Left ventricle myocardium inferior (tissue), 1 donor: ENCODE measurements at regions not wholly inside any gene's neighbourhood (a gene's known extent, or its start where the extent isn't known, plus 50 kb on each side); places are given as distances from the start of the nearest gene placed in this dataset.
"Not testable (repeated sequence)": the region's sequence is repeated elsewhere in the genome, so short reads cannot be mapped to it uniquely, and the experiment has no call there.

ENCODE experiments used
- DNase-seq: peaks from one replicate; pipeline ENCODE4 v3.0.0-alpha.2; 2020
- H3K27ac ChIP-seq: fragments of 200-600 bp; replicated peaks from 2 replicates; pipeline ENCODE4 v1.8.0; 2021
- H3K27me3 ChIP-seq: fragments of 200-600 bp; 2 replicates; pipeline ENCODE4 v1.8.0; 2021; ENCODE audit warnings: low read depth
- H3K36me3 ChIP-seq: fragments of 200-600 bp; 2 replicates; pipeline ENCODE4 v1.8.0; 2021
- H3K4me1 ChIP-seq: fragments of 200-600 bp; 2 replicates; pipeline ENCODE4 v1.8.0; 2021
- H3K4me3 ChIP-seq: fragments of 200-600 bp; 2 replicates; pipeline ENCODE4 v1.8.0; 2021; ENCODE audit warnings: mild to moderate bottlenecking, moderate library complexity
- H3K9me3 ChIP-seq: fragments of 200-600 bp; replicated peaks from 2 replicates; pipeline ENCODE4 v1.8.0; 2021
- intact Hi-C: fragments of 100-400 bp; cut with micrococcal nuclease; formaldehyde crosslinking; loops from one replicate; pipeline ENCODE4 v1.11.0; 2022
- TF ChIP-seq, protein P1 (sequence below): fragments of 200-600 bp; IDR thresholded peaks from 2 replicates; pipeline ENCODE4 v1.8.0; 2021; ENCODE audit warnings: antibody characterized with exemption, mild to moderate bottlenecking, borderline replicate concordance
- donor health status: DM: no; HTN: yes; CAD: no; lungs with severe emphysema.

DNA sequence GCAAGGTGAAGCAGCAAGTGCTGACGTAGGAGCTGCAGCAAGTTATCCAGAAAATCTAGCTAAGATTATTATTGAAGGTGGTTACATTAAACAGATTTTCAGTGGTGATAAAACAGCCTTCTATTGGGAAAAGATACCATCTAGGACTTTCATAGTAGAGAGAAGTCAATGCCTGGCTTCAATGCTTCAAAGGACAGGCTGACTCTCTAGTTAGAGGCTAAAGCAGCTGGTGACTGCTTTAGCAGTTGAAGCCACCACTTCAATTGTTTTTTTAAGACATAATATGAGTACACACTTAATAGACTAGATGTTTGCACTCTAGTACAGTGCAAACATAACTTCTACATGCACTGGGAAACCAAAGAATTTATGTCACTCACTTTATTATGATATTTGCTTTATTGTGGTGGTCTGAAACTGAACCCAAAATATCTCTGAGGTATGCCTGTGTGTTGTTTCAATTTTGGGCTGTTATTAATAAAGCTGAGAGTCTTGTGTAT is 1026.9 kb upstream of the FOXG1 start:
- intact Hi-C loops = no loop called here

DNA sequence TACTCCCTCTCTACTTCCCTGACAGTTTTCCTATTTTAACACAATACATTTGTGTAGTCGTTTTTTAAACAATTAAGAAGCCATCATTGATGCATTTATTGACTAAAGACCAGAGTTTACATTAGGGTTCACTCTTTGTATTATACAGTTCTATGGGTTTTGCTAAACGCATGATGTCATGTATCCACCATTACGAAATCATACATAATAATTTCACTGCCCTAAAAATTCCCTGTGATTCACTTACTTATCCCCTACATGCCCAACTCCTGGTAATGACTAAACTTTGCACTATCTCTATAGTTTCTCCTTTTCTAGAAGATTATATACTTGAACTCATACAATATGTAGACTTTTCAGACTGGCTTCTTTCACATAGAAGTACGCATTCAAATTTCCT is 1016.5 kb upstream of the FOXG1 start:
- no peaks in the 10 kb centered on the region for H3K27me3 ChIP-seq
- intact Hi-C loops = no loop called here
- DNase-seq = no peak
- TF ChIP-seq, protein P1, sequence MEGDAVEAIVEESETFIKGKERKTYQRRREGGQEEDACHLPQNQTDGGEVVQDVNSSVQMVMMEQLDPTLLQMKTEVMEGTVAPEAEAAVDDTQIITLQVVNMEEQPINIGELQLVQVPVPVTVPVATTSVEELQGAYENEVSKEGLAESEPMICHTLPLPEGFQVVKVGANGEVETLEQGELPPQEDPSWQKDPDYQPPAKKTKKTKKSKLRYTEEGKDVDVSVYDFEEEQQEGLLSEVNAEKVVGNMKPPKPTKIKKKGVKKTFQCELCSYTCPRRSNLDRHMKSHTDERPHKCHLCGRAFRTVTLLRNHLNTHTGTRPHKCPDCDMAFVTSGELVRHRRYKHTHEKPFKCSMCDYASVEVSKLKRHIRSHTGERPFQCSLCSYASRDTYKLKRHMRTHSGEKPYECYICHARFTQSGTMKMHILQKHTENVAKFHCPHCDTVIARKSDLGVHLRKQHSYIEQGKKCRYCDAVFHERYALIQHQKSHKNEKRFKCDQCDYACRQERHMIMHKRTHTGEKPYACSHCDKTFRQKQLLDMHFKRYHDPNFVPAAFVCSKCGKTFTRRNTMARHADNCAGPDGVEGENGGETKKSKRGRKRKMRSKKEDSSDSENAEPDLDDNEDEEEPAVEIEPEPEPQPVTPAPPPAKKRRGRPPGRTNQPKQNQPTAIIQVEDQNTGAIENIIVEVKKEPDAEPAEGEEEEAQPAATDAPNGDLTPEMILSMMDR = no peak
- H3K4me1 ChIP-seq = no peaks in the 10 kb centered on the region
- H3K4me3 ChIP-seq = no peak overlapping the region
- no peak overlapping the region for H3K27ac ChIP-seq
- no peaks in the 10 kb centered on the region for H3K9me3 ChIP-seq
- H3K36me3 ChIP-seq = no peaks in the 10 kb centered on the region

More for the DNA sequence above, 1026.9 kb upstream of the FOXG1 start:
- Histone ChIP-seq H3K27me3 (no peaks in the 10 kb centered on the region), H3K4me1 (no peaks in the 10 kb centered on the region), H3K36me3 (no peaks in the 10 kb centered on the region), H3K9me3 (peaks cover 27% of the 10 kb centered on the region), H3K27ac (no peak overlapping the region), H3K4me3 (no peak overlapping the region)
- DNase-seq = no peak
- TF ChIP-seq, protein P1 = no peak

DNA sequence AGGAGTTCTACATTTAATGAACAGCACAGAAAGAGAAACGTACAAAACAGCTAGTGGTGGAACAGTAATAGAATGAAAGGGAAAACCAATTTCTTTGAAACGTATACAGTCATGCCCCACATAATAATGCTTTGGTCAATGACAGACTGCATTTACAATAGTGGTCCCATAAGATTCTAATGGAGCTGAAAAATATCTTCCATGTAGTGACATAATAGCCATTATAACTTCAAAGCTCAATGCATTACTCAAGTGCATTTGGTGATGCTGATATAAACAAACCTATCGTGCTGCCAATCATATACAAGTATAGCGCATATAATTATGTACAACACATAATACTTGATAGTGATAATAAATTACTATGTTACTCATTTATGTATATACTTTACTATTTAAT is 1008.9 kb upstream of the FOXG1 start:
- intact Hi-C loops, H3K36me3 ChIP-seq, H3K4me3 ChIP-seq, DNase-seq, H3K9me3 ChIP-seq, H3K27me3 ChIP-seq, H3K4me1 ChIP-seq, H3K27ac ChIP-seq: not testable (repeated sequence)

DNA sequence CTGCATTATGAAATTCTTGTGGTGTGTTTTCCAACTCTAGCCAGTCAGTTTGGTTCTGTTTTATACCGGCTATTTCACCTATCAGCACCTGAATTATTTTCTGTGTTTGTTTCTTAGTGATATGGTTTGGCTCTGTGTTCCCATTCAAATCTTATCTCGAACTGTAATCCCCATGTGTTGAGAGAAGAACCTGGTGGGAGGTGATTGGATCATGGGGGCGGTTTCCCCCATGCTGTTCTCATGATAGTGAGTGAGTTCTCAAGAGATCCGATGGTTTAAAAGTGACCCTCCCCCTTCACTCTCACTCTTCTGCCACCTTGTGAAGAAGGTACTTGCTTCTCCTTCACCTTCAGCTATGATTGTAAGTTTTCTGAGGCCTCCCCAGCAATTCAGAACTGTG is 1006.2 kb upstream of the FOXG1 start:
- H3K36me3 ChIP-seq, DNase-seq, H3K4me3 ChIP-seq, intact Hi-C loops, H3K4me1 ChIP-seq, H3K27me3 ChIP-seq, H3K27ac ChIP-seq: not testable (repeated sequence)
- H3K9me3 ChIP-seq = peaks cover 27% of the 10 kb centered on the region

DNA sequence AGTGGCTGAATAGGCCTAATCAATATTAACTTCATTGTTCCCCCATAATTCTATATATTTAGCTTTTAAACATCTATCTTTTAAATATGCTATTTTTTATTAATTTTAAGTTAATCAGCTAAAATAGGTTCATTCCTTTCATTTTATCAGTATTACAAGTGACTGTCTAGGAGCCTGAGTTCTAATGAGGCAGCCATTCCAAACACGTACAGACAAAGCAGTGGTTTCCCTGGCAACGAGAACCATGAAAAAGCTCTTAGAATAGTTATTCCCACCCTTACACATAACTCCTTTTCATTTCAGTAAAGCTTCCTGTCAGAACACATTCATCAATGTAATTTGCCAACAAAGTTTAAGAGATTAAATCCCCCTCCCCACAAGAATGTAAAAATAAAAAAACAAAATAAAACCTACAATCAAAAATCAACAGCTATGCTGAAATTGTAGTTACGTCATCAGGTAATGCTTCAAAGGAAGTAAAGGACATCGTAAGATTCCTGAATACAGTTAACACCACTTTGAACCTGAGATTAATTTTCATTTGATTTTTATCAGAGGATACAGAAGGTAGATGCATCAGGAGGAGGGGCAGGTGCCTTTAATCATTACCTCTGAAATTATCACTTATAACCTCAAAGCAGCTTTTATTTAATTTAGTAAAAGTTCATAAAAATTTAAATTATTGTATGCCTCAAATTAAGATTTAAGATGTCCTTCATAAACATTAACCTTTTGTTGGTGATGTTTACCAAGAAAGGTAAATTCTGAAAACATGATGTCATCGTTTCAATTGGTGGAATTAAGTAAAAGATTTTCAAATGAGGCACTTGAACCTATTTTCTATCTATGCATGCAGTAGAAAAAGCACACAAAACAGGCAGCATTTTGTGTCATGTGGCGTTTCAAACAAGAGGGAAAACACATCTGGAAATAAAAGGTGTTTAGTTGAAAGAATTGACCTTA is 967.2 kb upstream of the FOXG1 start:
- H3K36me3 ChIP-seq, H3K4me1 ChIP-seq, H3K27me3 ChIP-seq, intact Hi-C loops, H3K4me3 ChIP-seq, H3K27ac ChIP-seq, DNase-seq: not testable (repeated sequence)
- H3K9me3 ChIP-seq = peaks cover 22% of the 10 kb centered on the region

DNA sequence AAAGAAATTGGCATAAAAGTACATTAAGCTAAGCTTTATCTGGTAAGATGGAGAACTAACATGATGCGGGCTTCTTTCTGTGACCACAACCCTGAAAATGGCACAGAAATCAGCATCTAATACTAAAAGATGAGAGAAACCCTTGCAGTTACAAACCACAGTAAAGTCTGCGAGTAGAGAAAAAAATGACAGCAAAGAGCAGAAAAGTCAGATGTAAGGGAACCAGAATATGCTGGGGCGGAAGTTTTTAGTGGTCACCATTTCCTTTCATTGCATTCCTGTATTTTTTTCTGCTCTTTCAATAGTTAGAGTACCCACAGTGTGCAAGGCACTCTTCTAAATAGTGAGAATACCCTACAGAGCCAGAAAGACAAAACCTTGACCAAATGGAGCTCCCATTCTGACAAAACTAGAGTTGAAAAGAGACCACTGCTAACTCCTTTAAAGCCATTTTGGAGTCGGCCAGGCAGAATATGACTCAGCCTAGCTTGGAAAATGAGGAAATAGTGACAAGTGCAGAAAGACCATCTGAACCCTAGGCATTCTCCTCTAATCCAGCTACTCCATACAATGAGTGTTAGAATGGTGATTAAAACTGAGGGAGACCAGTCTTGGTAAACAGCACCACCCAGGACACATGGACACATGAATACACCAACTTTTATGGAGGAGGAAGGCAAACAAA is 948.7 kb upstream of the FOXG1 start:
- DNase-seq, intact Hi-C loops, H3K4me1 ChIP-seq, H3K4me3 ChIP-seq, H3K27me3 ChIP-seq, H3K27ac ChIP-seq, H3K36me3 ChIP-seq: not testable (repeated sequence)
- H3K9me3 ChIP-seq = peaks cover 22% of the 10 kb centered on the region

DNA sequence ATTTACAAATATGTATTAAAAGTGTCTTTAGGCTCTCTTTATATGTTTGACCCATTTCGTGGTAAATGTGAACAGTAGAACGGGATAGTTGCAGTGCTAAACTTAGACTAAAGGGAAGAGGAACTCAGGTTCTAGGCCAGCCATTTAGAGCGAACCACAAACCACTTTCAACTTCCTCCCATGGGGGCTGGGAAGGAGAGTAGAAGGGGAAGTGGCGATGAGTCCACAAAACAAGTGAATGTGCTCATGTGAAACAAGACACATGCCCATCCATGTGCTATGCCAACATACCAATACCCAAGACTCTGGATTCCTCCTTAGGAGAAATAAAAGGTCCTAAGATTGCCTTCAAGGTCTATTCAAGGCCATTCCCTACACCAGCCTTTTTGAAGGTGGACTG is 940.4 kb upstream of the FOXG1 start:
- intact Hi-C loops, DNase-seq, H3K4me1 ChIP-seq, H3K27ac ChIP-seq, H3K4me3 ChIP-seq, H3K27me3 ChIP-seq, H3K36me3 ChIP-seq, H3K9me3 ChIP-seq: not testable (repeated sequence)

DNA sequence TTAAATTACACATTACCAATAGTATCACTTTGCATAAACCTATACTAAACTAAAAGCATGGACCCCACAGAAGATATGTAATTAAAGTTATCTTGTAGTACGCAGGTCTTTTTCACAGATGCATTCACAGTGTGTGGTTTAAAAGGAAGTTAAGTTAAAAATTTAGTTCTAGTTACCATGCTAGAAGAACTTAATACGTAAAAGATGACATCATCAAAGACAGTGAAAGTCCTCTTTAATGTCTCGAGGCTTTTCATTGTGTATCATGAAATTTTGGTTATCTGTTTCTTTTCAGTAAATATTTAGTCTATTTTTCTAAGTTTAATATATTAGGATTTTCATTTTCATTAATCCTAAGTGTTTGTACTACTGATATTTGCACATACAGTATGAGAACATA is 934.6 kb upstream of the FOXG1 start:
- intact Hi-C loops = not testable (repeated sequence)

DNA sequence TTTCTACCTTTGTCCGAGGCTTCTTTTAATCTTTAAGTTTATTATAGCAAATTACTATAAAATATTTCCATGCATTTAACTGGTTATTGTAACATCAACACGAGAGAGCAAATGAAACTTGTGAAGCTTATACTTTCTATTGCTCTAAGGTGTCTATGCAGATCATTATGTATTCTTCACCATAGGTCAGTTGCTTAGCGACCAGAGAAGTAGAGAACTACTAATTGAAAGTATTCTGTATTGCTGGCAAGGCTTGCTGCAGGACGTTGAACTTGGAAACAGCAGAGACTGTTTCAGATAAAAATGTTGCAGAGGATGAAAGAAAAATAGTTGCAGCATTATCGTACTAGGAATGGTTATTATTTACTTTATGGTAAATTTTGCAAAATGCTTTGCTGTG is 933.6 kb upstream of the FOXG1 start:
- H3K4me3 ChIP-seq, H3K36me3 ChIP-seq, H3K27me3 ChIP-seq, H3K27ac ChIP-seq, H3K4me1 ChIP-seq, DNase-seq, intact Hi-C loops, H3K9me3 ChIP-seq: not testable (repeated sequence)

More for the DNA sequence above, 934.6 kb upstream of the FOXG1 start:
- not testable (repeated sequence) for H3K4me3 ChIP-seq, DNase-seq, H3K9me3 ChIP-seq, H3K27me3 ChIP-seq, H3K36me3 ChIP-seq, H3K4me1 ChIP-seq, H3K27ac ChIP-seq
